Activated naive CD4-positive, alpha-beta T cell treated with anti-CD3 and anti-CD28 coated beads, Interleukin-2, amount 10 ng/mL, durations not matched to agents 7 days and 5 days (primary cell): ENCODE measurements at regions not wholly inside any gene's neighbourhood (a gene's known extent, or its start where the extent isn't known, plus 50 kb on each side); places are given as distances from the start of the nearest gene placed in this dataset.

ENCODE experiments used
- CTCF ChIA-PET: fragments of 350-600 bp; sonication (Branson Sonifier 250); formaldehyde crosslinking; loops from one replicate; lab custom pipeline; 2021; ENCODE audit warnings: antibody characterized with exemption; lab: Charles Lee
- DNase-seq: peaks from one replicate; pipeline ENCODE4 v3.0.0-alpha.2; 2020
- H3K27ac Mint-ChIP-seq: one replicate; pipeline ENCODE4 v1.8.0; 2021; ENCODE audit warnings: mild to moderate bottlenecking, moderate library complexity, mixed read lengths
- H3K27me3 Mint-ChIP-seq: one replicate; pipeline ENCODE4 v1.8.0; 2021; ENCODE audit warnings: mild to moderate bottlenecking, mixed read lengths
- H3K36me3 Mint-ChIP-seq: one replicate; pipeline ENCODE4 v1.8.0; 2021; ENCODE audit warnings: mixed read lengths
- H3K4me1 Mint-ChIP-seq: one replicate; pipeline ENCODE4 v1.8.0; 2021; ENCODE audit warnings: mixed read lengths
- H3K4me3 Mint-ChIP-seq: one replicate; pipeline ENCODE4 v1.8.0; 2021; ENCODE audit warnings: mild to moderate bottlenecking, moderate library complexity, mixed read lengths
- H3K9me3 Mint-ChIP-seq: one replicate; pipeline ENCODE4 v1.8.0; 2021; ENCODE audit warnings: mixed read lengths

GRCh38 chr11:28679795-28680468 is 571.7 kb downstream of the METTL15 start:
- no peaks in the 10 kb centered on the region for H3K9me3 Mint-ChIP-seq
- DNase-seq, result no peak
- H3K36me3 Mint-ChIP-seq, result no peaks in the 10 kb centered on the region
- H3K4me3 Mint-ChIP-seq, result no peak overlapping the region
- H3K27ac Mint-ChIP-seq, result no peak overlapping the region
- no peaks in the 10 kb centered on the region for H3K4me1 Mint-ChIP-seq
- CTCF ChIA-PET, result no interaction called here
- H3K27me3 Mint-ChIP-seq, result no peaks in the 10 kb centered on the region

- Mint-ChIP-seq H3K4me3 (no peak overlapping the region), H3K27ac (no peak overlapping the region), H3K27me3 (no peaks in the 10 kb centered on the region), H3K4me1 (no peaks in the 10 kb centered on the region), H3K36me3 (no peaks in the 10 kb centered on the region), H3K9me3 (no peaks in the 10 kb centered on the region)
- CTCF ChIA-PET, result no interaction called here
- DNase-seq, result no peak
Measured at GRCh38 chr11:28677721-28678120, 569.5 kb downstream of the METTL15 start.

- Mint-ChIP-seq H3K4me3 (no peak overlapping the region), H3K27ac (no peak overlapping the region), H3K4me1 (no peaks in the 10 kb centered on the region), H3K36me3 (no peaks in the 10 kb centered on the region), H3K27me3 (no peaks in the 10 kb centered on the region), H3K9me3 (no peaks in the 10 kb centered on the region)
- CTCF ChIA-PET, result no interaction called here
- DNase-seq, result no peak
Measured at GRCh38 chr11:28675183-28675582, 567.0 kb downstream of the METTL15 start.

- CTCF ChIA-PET, result interaction anchor here (1.0 kb wide), 1 partner anchor 976 kb away, joined by 4 read pairs; no protein-coding TSS in a partner anchor
- H3K27ac Mint-ChIP-seq, result no peak overlapping the region
- no peak for DNase-seq
- no peaks in the 10 kb centered on the region for H3K36me3 Mint-ChIP-seq
- H3K4me3 Mint-ChIP-seq, result no peak overlapping the region
- no peaks in the 10 kb centered on the region for H3K9me3 Mint-ChIP-seq
- H3K4me1 Mint-ChIP-seq, result no peaks in the 10 kb centered on the region
- H3K27me3 Mint-ChIP-seq, result no peaks in the 10 kb centered on the region
Measured at GRCh38 chr11:28674433-28675103, 566.4 kb downstream of the METTL15 start.

- CTCF ChIA-PET, result interaction anchor here (1.0 kb wide), 1 partner anchor 975 kb away, joined by 4 read pairs; no protein-coding TSS in a partner anchor
- Mint-ChIP-seq H3K4me3 (no peak overlapping the region), H3K4me1 (no peaks in the 10 kb centered on the region), H3K36me3 (no peaks in the 10 kb centered on the region), H3K27me3 (no peaks in the 10 kb centered on the region), H3K9me3 (no peaks in the 10 kb centered on the region), H3K27ac (no peak overlapping the region)
- DNase-seq, result no peak
Measured at GRCh38 chr11:28673691-28674432, 565.7 kb downstream of the METTL15 start.

- no peaks in the 10 kb centered on the region for H3K9me3 Mint-ChIP-seq
Measured at GRCh38 chr11:28671274-28671673, 563.1 kb downstream of the METTL15 start.

GRCh38 chr11:28666632-28667031 is 558.4 kb downstream of the METTL15 start:
- Mint-ChIP-seq H3K9me3 (peaks cover 1% of the 10 kb centered on the region), H3K36me3 (no peaks in the 10 kb centered on the region), H3K4me1 (no peaks in the 10 kb centered on the region), H3K27ac (no peak overlapping the region), H3K4me3 (no peak overlapping the region), H3K27me3 (no peaks in the 10 kb centered on the region)
- CTCF ChIA-PET, result no interaction called here
- DNase-seq, result no peak

More at GRCh38 chr11:28671274-28671673, 563.1 kb downstream of the METTL15 start:
- Mint-ChIP-seq H3K36me3 (no peaks in the 10 kb centered on the region), H3K4me1 (no peaks in the 10 kb centered on the region), H3K4me3 (no peak overlapping the region), H3K27ac (no peak overlapping the region), H3K27me3 (no peaks in the 10 kb centered on the region)
- CTCF ChIA-PET, result no interaction called here
- DNase-seq, result no peak

- Mint-ChIP-seq H3K9me3 (peaks cover 1% of the 10 kb centered on the region), H3K27ac (no peak overlapping the region), H3K36me3 (no peaks in the 10 kb centered on the region), H3K4me3 (no peak overlapping the region), H3K27me3 (no peaks in the 10 kb centered on the region), H3K4me1 (no peaks in the 10 kb centered on the region)
- CTCF ChIA-PET, result no interaction called here
- no peak for DNase-seq
Measured at GRCh38 chr11:28659716-28660348, 551.6 kb downstream of the METTL15 start.

GRCh38 chr11:28657378-28658030 is 549.3 kb downstream of the METTL15 start:
- Mint-ChIP-seq H3K27ac (no peak overlapping the region), H3K27me3 (no peaks in the 10 kb centered on the region), H3K9me3 (no peaks in the 10 kb centered on the region), H3K36me3 (no peaks in the 10 kb centered on the region), H3K4me3 (no peak overlapping the region), H3K4me1 (no peaks in the 10 kb centered on the region)
- CTCF ChIA-PET, result no interaction called here
- no peak for DNase-seq

GRCh38 chr11:28654191-28654590 is 546.0 kb downstream of the METTL15 start:
- CTCF ChIA-PET, result no interaction called here
- Mint-ChIP-seq H3K4me3 (no peak overlapping the region), H3K36me3 (no peaks in the 10 kb centered on the region), H3K9me3 (no peaks in the 10 kb centered on the region), H3K4me1 (no peaks in the 10 kb centered on the region), H3K27me3 (no peaks in the 10 kb centered on the region), H3K27ac (no peak overlapping the region)
- no peak for DNase-seq

GRCh38 chr11:28649922-28650321 is 541.7 kb downstream of the METTL15 start:
- H3K36me3 Mint-ChIP-seq, result no peaks in the 10 kb centered on the region
- H3K9me3 Mint-ChIP-seq, result peaks cover 12% of the 10 kb centered on the region
- no peak overlapping the region for H3K27ac Mint-ChIP-seq
- H3K27me3 Mint-ChIP-seq, result no peaks in the 10 kb centered on the region
- CTCF ChIA-PET, result no interaction called here
- H3K4me1 Mint-ChIP-seq, result no peaks in the 10 kb centered on the region
- no peak overlapping the region for H3K4me3 Mint-ChIP-seq
- DNase-seq, result no peak

- no peaks in the 10 kb centered on the region for H3K36me3 Mint-ChIP-seq
- no peaks in the 10 kb centered on the region for H3K4me1 Mint-ChIP-seq
- no peak for DNase-seq
- H3K9me3 Mint-ChIP-seq, result no peaks in the 10 kb centered on the region
- CTCF ChIA-PET, result no interaction called here
- H3K27me3 Mint-ChIP-seq, result no peaks in the 10 kb centered on the region
- H3K27ac Mint-ChIP-seq, result no peak overlapping the region
- H3K4me3 Mint-ChIP-seq, result no peak overlapping the region
Measured at GRCh38 chr11:28636566-28636965, 528.4 kb downstream of the METTL15 start.

GRCh38 chr11:28636033-28636432 is 527.8 kb downstream of the METTL15 start:
- DNase-seq, result no peak
- Mint-ChIP-seq H3K4me3 (no peak overlapping the region), H3K9me3 (no peaks in the 10 kb centered on the region), H3K27me3 (no peaks in the 10 kb centered on the region), H3K36me3 (no peaks in the 10 kb centered on the region), H3K4me1 (no peaks in the 10 kb centered on the region), H3K27ac (no peak overlapping the region)
- CTCF ChIA-PET, result interaction anchor here (0.6 kb wide), 1 partner anchor 12 kb away, joined by 3 read pairs; no protein-coding TSS in a partner anchor

GRCh38 chr11:28632338-28632737 is 524.1 kb downstream of the METTL15 start:
- DNase-seq, result no peak
- H3K27ac Mint-ChIP-seq, result no peak overlapping the region
- CTCF ChIA-PET, result no interaction called here
- H3K27me3 Mint-ChIP-seq, result no peaks in the 10 kb centered on the region
- no peaks in the 10 kb centered on the region for H3K4me1 Mint-ChIP-seq
- H3K36me3 Mint-ChIP-seq, result no peaks in the 10 kb centered on the region
- H3K4me3 Mint-ChIP-seq, result no peak overlapping the region
- H3K9me3 Mint-ChIP-seq, result no peaks in the 10 kb centered on the region
